Psoas muscle (tissue), 7 donors: ENCODE measurements at regions not wholly inside any gene's neighbourhood (a gene's known extent, or its start where the extent isn't known, plus 50 kb on each side); places are given as distances from the start of the nearest gene placed in this dataset.
"Not testable (repeated sequence)": the region's sequence is repeated elsewhere in the genome, so short reads cannot be mapped to it uniquely, and the experiment has no call there.

Source experiments
- ATAC-seq, 4 donors: fragments of 200-7000 bp; cut with Tn5 transposase; one replicate each; pipeline ENCODE4 v1.9.1; 2020; ENCODE audit warnings: moderate library complexity in 3 of 4, mild to moderate bottlenecking in 2 of 4
- DNase-seq, 2 donors: peaks; one replicate each; pipeline ENCODE4 v3.0.0-alpha.2; 2020
- H3K27ac ChIP-seq: fragments of 200-600 bp; one replicate; pipeline ENCODE4 v1.8.0; 2022
- H3K27me3 ChIP-seq, 3 donors: fragments of 200-600 bp in 1 of 3; one replicate each; pipeline versions ENCODE4 v1.6.1 to v1.8.0; 2013 to 2022; ENCODE audit warnings: low read length in 2 of 3, mild to moderate bottlenecking in 2 of 3, moderate library complexity in 1 of 3; ENCODE audit not compliant: insufficient read depth in 3 of 3
- H3K36me3 ChIP-seq, 2 donors: fragments of 200-600 bp in 1 of 2; one replicate each; pipeline versions ENCODE4 v1.6.1 to v1.8.0; 2013 to 2022; ENCODE audit warnings: low read depth in 1 of 2, mild to moderate bottlenecking in 1 of 2, moderate library complexity in 1 of 2; ENCODE audit not compliant: insufficient read depth in 1 of 2
- H3K4me1 ChIP-seq: fragments of 200-600 bp; one replicate; pipeline ENCODE4 v1.8.0; 2022
- H3K4me3 ChIP-seq: fragments of 200-600 bp; one replicate; pipeline ENCODE4 v1.8.0; 2022; ENCODE audit warnings: mild to moderate bottlenecking
- H3K9me3 ChIP-seq: fragments of 200-600 bp; one replicate; pipeline ENCODE4 v1.8.0; 2022
- WGBS, 3 donors: extraction: QIAGEN DNeasy Blood & Tissue Kit; methylation state at CpG; one replicate each; pipeline versions ENCODE4 v1.1.6 to v1.1.7; 2013; 5-methylcytosine and 5-hydroxymethylcytosine counted together
- intact Hi-C, 2 donors: fragments of 100-400 bp; cut with DNase I; formaldehyde crosslinking; loops; one replicate each; pipeline versions ENCODE4 v1.11.0 to v1.14.2; 2022
- TF ChIP-seq, protein P1 (sequence below): fragments of 200-600 bp; IDR thresholded peaks from one replicate; pipeline ENCODE4 v1.8.0; 2022; ENCODE audit warnings: antibody characterized with exemption
- donor health status: healthy with polysubstance abuse.
- donor health status: DM: no; HTN: no; CAD: no; lungs with moderate emphysema.
- donor health status: Bipolar disorder and iron deficiency.
- donor health status: healthy.
- donor health status: DM: yes; HTN: yes; CAD: no.
- donor health status: DM: no; HTN: no; CAD: no.
- donor health status: DM: yes; HTN: yes; CAD: no.

GRCh38 chr2:13515254-13515653 is 798.5 kb downstream of the TRIB2 start:
- ATAC-seq, result no peak
- intact Hi-C loops, result no loop called here
- TF ChIP-seq, protein P1, sequence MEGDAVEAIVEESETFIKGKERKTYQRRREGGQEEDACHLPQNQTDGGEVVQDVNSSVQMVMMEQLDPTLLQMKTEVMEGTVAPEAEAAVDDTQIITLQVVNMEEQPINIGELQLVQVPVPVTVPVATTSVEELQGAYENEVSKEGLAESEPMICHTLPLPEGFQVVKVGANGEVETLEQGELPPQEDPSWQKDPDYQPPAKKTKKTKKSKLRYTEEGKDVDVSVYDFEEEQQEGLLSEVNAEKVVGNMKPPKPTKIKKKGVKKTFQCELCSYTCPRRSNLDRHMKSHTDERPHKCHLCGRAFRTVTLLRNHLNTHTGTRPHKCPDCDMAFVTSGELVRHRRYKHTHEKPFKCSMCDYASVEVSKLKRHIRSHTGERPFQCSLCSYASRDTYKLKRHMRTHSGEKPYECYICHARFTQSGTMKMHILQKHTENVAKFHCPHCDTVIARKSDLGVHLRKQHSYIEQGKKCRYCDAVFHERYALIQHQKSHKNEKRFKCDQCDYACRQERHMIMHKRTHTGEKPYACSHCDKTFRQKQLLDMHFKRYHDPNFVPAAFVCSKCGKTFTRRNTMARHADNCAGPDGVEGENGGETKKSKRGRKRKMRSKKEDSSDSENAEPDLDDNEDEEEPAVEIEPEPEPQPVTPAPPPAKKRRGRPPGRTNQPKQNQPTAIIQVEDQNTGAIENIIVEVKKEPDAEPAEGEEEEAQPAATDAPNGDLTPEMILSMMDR, result no peak

GRCh38 chr2:13522096-13522495 is 805.4 kb downstream of the TRIB2 start:
- TF ChIP-seq, protein P1, result no peak
- Histone ChIP-seq H3K27ac (no peak overlapping the region), H3K27me3 (no peaks in the 10 kb centered on the region), H3K4me1 (no peaks in the 10 kb centered on the region), H3K4me3 (no peak overlapping the region), H3K36me3 (no peaks in the 10 kb centered on the region), H3K9me3 (no peaks in the 10 kb centered on the region)
- DNase-seq (no peak), ATAC-seq (no peak)
- WGBS, 3 donors, result 81 to 85% (median 82%) methylated on average over 6 of the region's 6 CpGs
- intact Hi-C loops, result no loop called here

More at GRCh38 chr2:13515254-13515653, 798.5 kb downstream of the TRIB2 start:
- DNase-seq, result no peak
- no peaks in the 10 kb centered on the region for H3K9me3 ChIP-seq
- no peaks in the 10 kb centered on the region for H3K36me3 ChIP-seq
- no peak overlapping the region for H3K27ac ChIP-seq
- H3K4me3 ChIP-seq, result no peak overlapping the region
- no peaks in the 10 kb centered on the region for H3K27me3 ChIP-seq
- H3K4me1 ChIP-seq, result no peaks in the 10 kb centered on the region
- 81 to 86% (median 82%) methylated on average over 3 of the region's 3 CpGs for WGBS, 3 donors

DNA sequence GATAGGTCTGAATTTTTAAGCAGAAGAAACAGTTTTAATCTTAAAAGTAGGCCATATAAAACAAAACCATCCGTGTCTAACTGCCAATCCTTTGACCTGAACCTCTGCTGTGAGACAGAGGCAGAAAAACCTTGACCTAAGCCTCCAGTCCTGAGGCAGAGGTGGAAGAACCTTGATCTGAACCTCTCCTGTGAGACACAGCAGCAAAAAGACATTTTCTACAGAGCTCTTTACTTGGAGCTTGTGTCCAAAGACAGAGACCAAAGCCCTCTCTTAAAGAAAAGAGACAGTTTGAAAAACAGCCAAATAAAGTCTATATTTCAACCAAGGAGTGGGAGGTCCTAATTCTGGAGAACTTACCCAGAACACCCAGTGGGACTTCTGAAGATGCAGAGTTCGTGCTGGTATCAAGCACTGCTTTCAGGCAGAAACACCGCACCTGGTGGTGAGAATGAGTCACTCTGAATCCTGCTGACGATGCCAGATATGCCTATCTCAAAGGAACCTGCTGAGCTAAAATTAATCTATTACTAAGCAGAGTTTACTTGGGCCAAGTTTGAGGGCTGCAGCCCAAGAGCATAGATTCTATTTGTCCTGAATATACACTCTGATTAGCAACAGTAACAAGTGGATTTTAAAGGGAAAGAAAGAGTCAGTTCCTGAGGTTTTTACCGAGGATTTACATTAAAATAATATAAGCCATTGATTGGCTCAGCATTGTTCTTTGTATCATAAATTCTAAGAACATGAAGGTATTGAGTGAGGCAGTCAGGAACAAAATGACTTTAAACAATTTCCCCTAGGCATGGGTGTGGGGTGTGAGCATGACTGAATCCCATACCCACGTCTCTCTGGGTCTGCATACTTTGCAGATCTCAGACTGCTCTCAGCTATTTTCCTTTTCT is 806.4 kb downstream of the TRIB2 start:
- ATAC-seq, result peak; percentile 92 to 100 (median 100)
- Histone ChIP-seq H3K9me3 (no peaks in the 10 kb centered on the region), H3K36me3 (no peaks in the 10 kb centered on the region), H3K27ac (no peak overlapping the region), H3K27me3 (no peaks in the 10 kb centered on the region), H3K4me3 (no peak overlapping the region), H3K4me1 (no peaks in the 10 kb centered on the region)
- TF ChIP-seq, protein P1, result peak; percentile 16
- 24 to 31% (median 25%) methylated on average over 6 of the region's 6 CpGs for WGBS, 3 donors
- intact Hi-C loops, result no loop called here
- peak in 1 of 2 donors; percentile 51 for DNase-seq

- Histone ChIP-seq H3K27me3 (no peaks in the 10 kb centered on the region), H3K9me3 (no peaks in the 10 kb centered on the region), H3K36me3 (no peaks in the 10 kb centered on the region), H3K4me3 (no peak overlapping the region), H3K27ac (no peak overlapping the region), H3K4me1 (no peaks in the 10 kb centered on the region)
- DNase-seq, result no peak
- ATAC-seq, result no peak
- WGBS, 3 donors, result 71 to 83% (median 72%) methylated on average over 1 of the region's 1 CpG
- TF ChIP-seq, protein P1, result no peak
- intact Hi-C loops, result no loop called here
Observed at GRCh38 chr2:13524492-13524891, 807.8 kb downstream of the TRIB2 start.

DNA sequence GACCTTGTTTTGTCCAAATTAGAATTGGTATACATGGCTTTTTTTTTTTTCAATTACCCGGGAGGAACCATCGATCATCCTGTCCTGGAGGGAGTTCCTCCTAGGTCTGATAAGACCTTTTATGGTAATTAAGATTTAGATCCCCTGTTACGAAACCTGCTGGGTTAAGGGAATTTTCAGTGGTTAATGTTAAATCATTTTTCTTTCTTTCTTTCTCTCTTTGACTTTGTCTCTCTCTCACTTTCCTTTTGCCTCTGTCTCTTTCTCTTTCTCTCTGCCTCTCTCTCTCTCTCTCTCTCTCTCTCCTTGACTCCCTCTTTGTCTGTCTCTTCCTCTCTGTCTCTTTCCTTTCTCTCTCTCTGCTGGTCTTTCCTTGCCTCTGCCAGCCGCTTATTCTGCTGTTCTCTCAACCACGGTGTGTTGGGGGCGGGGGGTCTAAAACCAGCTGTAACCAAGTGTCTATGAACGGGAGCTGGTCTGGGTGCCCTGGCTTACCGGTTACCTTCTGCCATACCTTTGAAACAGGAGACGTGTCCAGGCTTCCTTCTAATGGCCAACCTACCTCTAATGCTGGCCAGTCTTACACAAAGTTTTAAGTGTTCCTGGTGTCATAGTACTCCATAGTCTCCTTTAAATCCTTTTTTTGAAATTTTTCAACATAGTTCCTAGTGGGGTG is 815.1 kb downstream of the TRIB2 start:
- H3K36me3 ChIP-seq, intact Hi-C loops, H3K4me1 ChIP-seq, H3K27ac ChIP-seq, H3K4me3 ChIP-seq, H3K27me3 ChIP-seq, H3K9me3 ChIP-seq, ATAC-seq, DNase-seq: not testable (repeated sequence)
- WGBS, 3 donors, result 78 to 82% (median 79%) methylated on average over 9 of the region's 9 CpGs

- H3K4me3 ChIP-seq, H3K4me1 ChIP-seq, DNase-seq, ATAC-seq, intact Hi-C loops, H3K9me3 ChIP-seq, H3K27me3 ChIP-seq, H3K36me3 ChIP-seq, H3K27ac ChIP-seq: not testable (repeated sequence)
- 80 to 89% (median 85%) methylated on average over 22 of the region's 22 CpGs for WGBS, 3 donors
Observed at GRCh38 chr2:13532781-13533523, 816.2 kb downstream of the TRIB2 start.
